ENCODE measurements at regions not wholly inside any gene's neighbourhood (a gene's known extent, or its start where the extent isn't known, plus 50 kb on each side); places are given as distances from the start of the nearest gene placed in this dataset.
"Not testable (repeated sequence)": the region's sequence is repeated elsewhere in the genome, so short reads cannot be mapped to it uniquely, and the experiment has no call there.

DNA sequence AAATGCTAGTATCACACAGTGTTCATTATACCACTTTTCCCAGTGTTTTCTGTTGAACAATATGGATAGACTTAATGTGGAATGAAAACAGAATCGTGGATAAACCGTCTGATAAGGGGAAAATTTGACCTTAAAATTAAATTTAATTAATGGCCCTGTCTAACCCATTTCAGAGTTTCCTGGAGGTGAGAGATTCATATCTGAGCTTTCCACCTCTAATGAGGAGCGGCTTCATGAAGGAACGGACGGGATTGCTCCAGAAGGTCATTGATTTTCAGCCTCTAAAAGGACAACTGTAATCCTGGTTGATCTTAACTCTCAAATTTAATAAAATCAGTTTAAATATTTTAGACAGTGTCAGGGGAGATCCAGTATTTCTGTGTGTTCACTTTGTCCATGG lies 874.9 kb downstream of the GRID1 start:
- Histone ChIP-seq H3K4me1 (ENCODE audit: control insufficient read depth, insufficient read depth, low read length) (no peaks in the 10 kb centered on the region), H3K9me3 (ENCODE audit: control insufficient read depth, insufficient read depth, low read depth, low read length) (no peaks in the 10 kb centered on the region), H3K4me3 (ENCODE audit: low read depth, low read length) (no peak overlapping the region), H3K27ac (ENCODE audit: extremely low read depth, low read depth, low read length) (no peak overlapping the region), H3K36me3 (ENCODE audit: control insufficient read depth in 2 of 2, insufficient read depth in 1 of 2, low read length in 2 of 2) (no peaks in the 10 kb centered on the region)
- TF ChIP-seq GLI2 (tag by site-specific recombination; IDR thresholded peaks at IDR 0.05; ENCODE audit: borderline replicate concordance, low read depth) (no peak), TRIM28 (IDR thresholded peaks at IDR 0.05; ENCODE audit: borderline replicate concordance, low read length) (no peak), HOXD13 (CRISPR knock-in tag; IDR thresholded peaks at IDR 0.05; ENCODE audit: borderline replicate concordance) (no peak), ZFP3 (tag by site-specific recombination; IDR thresholded peaks at IDR 0.05; ENCODE audit: low read depth) (no peak), ZNF155 (tag by site-specific recombination; IDR thresholded peaks at IDR 0.05) (no peak), ZNF19 (tag by site-specific recombination; IDR thresholded peaks at IDR 0.05; ENCODE audit: low read depth) (no peak)
- TF ChIP-seq, protein P1, sequence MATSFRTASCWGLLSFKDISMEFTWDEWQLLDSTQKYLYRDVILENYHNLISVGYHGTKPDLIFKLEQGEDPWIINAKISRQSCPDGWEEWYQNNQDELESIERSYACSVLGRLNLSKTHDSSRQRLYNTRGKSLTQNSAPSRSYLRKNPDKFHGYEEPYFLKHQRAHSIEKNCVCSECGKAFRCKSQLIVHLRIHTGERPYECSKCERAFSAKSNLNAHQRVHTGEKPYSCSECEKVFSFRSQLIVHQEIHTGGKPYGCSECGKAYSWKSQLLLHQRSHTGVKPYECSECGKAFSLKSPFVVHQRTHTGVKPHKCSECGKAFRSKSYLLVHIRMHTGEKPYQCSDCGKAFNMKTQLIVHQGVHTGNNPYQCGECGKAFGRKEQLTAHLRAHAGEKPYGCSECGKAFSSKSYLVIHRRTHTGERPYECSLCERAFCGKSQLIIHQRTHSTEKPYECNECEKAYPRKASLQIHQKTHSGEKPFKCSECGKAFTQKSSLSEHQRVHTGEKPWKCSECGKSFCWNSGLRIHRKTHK (tag by site-specific recombination; IDR thresholded peaks at IDR 0.05), result no peak
- POLR2A ChIA-PET, result no interaction called here
- CTCF ChIA-PET, result no interaction called here

DNA sequence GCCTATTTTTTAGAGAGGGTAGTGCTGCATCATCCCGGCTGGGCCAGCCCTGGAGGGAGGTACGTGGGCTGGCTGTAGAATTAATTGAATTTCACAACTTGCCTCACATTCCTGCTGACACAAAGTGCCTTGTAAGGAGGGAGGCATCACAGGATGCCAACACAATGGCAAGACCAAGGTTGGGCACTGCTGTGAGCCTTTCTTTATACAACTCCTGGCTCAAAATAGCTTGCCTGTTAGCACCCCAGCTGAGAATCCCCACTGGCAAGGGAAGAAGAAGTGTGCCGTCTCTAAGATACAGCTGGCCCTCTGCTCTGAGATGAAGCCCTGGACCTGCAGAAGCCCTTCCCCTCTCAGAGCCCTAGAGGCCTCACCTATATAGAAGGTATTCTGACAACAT lies 873.9 kb downstream of the GRID1 start:
- no peak for TF ChIP-seq GLIS1 (tag by site-specific recombination; IDR thresholded peaks at IDR 0.05)
- TF ChIP-seq ZIC2 (tag by site-specific recombination; IDR thresholded peaks at IDR 0.05), result peak; percentile 66
- CTCF ChIA-PET, result interaction anchor here (0.6 kb wide), 3 partner anchors 477 to 1096 kb away, joined by 3 read pairs; no protein-coding TSS in a partner anchor
- POLR2A ChIA-PET, result no interaction called here
- Histone ChIP-seq H3K4me1 (ENCODE audit: control insufficient read depth, insufficient read depth, low read length) (no peaks in the 10 kb centered on the region), H3K36me3 (ENCODE audit: control insufficient read depth in 2 of 2, insufficient read depth in 1 of 2, low read length in 2 of 2) (no peaks in the 10 kb centered on the region), H3K9me3 (ENCODE audit: control insufficient read depth, insufficient read depth, low read depth, low read length) (no peaks in the 10 kb centered on the region), H3K4me3 (ENCODE audit: low read depth, low read length) (no peak overlapping the region), H3K27ac (ENCODE audit: extremely low read depth, low read depth, low read length) (no peak overlapping the region)

DNA sequence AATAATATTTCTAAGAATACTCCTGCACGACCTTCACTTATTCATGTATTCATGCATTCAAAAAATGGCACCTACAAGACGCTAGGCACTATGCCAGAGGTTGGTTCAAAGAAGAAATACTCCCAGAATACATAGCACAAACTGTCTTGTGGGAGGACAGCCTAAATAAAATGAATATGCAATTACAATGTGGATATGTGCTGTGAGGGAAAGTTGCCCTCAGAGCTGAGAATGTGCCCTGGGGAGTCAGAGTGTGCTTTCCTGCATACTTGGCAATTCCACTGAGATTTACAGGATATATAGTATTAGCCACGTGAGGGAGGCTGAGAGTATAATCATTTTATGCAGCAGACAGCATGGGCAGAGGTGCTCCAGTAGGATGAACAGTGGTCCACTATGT lies 872.9 kb downstream of the GRID1 start:
- Histone ChIP-seq H3K4me3 (ENCODE audit: low read depth, low read length) (no peak overlapping the region), H3K27ac (ENCODE audit: extremely low read depth, low read depth, low read length) (no peak overlapping the region), H3K36me3 (ENCODE audit: control insufficient read depth in 2 of 2, insufficient read depth in 1 of 2, low read length in 2 of 2) (no peaks in the 10 kb centered on the region), H3K4me1 (ENCODE audit: control insufficient read depth, insufficient read depth, low read length) (no peaks in the 10 kb centered on the region), H3K9me3 (ENCODE audit: control insufficient read depth, insufficient read depth, low read depth, low read length) (no peaks in the 10 kb centered on the region)
- ChIA-PET POLR2A (no interaction called here), CTCF (interaction anchor here (0.6 kb wide), 1 partner anchor 38 kb away, joined by 3 read pairs; no protein-coding TSS in a partner anchor)
- TF ChIP-seq ZNF514 (tag by site-specific recombination; IDR thresholded peaks at IDR 0.05) (no peak), ZBTB7A (tag by site-specific recombination; IDR thresholded peaks at IDR 0.05; ENCODE audit: low read depth) (no peak), HOXA7 (CRISPR knock-in tag; IDR thresholded peaks at IDR 0.05; ENCODE audit: borderline replicate concordance) (no peak), ZNF19 (tag by site-specific recombination; IDR thresholded peaks at IDR 0.05; ENCODE audit: low read depth) (no peak), MYNN (tag by site-specific recombination; IDR thresholded peaks at IDR 0.05; ENCODE audit: borderline replicate concordance) (no peak), ZNF560 (tag by site-specific recombination; IDR thresholded peaks at IDR 0.05; ENCODE audit: borderline replicate concordance) (no peak), ZNF658 (tag by site-specific recombination; IDR thresholded peaks at IDR 0.05) (no peak), ZNF660 (tag by site-specific recombination; IDR thresholded peaks at IDR 0.05) (no peak), ZNF133 (tag by site-specific recombination; IDR thresholded peaks at IDR 0.05) (no peak), ZNF561 (tag by site-specific recombination; IDR thresholded peaks at IDR 0.05; ENCODE audit: borderline replicate concordance) (no peak), ZNF24 (tag by site-specific recombination; IDR thresholded peaks at IDR 0.05) (no peak)
- TF ChIP-seq, protein P2, sequence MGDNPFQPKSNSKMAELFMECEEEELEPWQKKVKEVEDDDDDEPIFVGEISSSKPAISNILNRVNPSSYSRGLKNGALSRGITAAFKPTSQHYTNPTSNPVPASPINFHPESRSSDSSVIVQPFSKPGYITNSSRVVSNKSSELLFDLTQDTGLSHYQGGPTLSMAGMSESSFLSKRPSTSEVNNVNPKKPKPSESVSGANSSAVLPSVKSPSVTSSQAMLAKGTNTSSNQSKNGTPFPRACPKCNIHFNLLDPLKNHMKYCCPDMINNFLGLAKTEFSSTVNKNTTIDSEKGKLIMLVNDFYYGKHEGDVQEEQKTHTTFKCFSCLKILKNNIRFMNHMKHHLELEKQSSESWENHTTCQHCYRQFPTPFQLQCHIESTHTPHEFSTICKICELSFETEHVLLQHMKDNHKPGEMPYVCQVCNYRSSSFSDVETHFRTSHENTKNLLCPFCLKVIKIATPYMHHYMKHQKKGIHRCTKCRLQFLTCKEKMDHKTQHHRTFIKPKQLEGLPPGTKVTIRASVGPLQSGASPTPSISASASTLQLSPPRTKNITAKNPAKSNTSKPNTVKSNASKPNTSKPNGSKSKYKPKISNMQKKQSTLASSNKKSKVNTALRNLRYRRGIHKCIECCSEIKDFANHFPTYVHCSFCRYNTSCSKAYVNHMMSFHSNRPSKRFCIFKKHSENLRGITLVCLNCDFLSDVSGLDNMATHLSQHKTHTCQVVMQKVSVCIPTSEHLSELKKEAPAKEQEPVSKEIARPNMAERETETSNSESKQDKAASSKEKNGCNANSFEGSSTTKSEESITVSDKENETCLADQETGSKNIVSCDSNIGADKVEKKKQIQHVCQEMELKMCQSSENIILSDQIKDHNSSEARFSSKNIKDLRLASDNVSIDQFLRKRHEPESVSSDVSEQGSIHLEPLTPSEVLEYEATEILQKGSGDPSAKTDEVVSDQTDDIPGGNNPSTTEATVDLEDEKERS (tag by site-specific recombination; IDR thresholded peaks at IDR 0.05), result no peak
- TF ChIP-seq, protein P3, sequence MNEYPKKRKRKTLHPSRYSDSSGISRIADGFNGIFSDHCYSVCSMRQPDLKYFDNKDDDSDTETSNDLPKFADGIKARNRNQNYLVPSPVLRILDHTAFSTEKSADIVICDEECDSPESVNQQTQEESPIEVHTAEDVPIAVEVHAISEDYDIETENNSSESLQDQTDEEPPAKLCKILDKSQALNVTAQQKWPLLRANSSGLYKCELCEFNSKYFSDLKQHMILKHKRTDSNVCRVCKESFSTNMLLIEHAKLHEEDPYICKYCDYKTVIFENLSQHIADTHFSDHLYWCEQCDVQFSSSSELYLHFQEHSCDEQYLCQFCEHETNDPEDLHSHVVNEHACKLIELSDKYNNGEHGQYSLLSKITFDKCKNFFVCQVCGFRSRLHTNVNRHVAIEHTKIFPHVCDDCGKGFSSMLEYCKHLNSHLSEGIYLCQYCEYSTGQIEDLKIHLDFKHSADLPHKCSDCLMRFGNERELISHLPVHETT (tag by site-specific recombination; IDR thresholded peaks at IDR 0.05), result no peak
- TF ChIP-seq, protein P4, sequence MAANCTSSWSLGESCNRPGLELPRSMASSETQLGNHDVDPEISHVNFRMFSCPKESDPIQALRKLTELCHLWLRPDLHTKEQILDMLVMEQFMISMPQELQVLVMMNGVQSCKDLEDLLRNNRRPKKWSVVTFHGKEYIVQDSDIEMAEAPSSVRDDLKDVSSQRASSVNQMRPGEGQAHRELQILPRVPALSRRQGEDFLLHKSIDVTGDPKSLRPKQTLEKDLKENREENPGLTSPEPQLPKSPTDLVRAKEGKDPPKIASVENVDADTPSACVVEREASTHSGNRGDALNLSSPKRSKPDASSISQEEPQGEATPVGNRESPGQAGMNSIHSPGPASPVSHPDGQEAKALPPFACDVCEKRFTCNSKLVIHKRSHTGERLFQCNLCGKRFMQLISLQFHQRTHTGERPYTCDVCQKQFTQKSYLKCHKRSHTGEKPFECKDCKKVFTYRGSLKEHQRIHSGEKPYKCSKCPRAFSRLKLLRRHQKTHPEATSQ (tag by site-specific recombination; IDR thresholded peaks at IDR 0.05), result no peak

DNA sequence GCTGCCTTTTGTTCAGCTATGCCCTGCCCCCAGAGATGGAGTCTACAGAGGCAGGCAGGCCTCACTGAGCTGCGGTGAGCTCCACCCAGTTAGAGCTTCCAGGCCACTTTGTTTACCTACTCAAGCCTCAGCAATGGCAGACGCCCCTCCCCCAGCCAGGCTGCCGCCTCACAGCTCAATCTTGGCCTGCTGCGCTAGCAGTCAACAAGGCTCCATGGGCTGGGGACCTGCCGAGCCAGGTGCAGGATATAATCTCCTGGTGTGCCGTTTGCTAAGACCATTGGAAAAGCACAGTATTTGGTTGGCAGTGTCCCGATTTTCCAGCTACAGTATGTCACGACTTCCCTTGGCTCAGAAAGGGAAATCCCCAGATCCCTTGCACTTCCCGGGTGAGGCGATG lies 862.0 kb downstream of the GRID1 start:
- H3K4me3 ChIP-seq (ENCODE audit: low read depth, low read length); H3K9me3 ChIP-seq (ENCODE audit: control insufficient read depth, insufficient read depth, low read depth, low read length); POLR2A ChIA-PET; H3K36me3 ChIP-seq (ENCODE audit: control insufficient read depth in 2 of 2, insufficient read depth in 1 of 2, low read length in 2 of 2); H3K27ac ChIP-seq (ENCODE audit: extremely low read depth, low read depth, low read length); H3K4me1 ChIP-seq (ENCODE audit: control insufficient read depth, insufficient read depth, low read length): not testable (repeated sequence)
- CTCF ChIA-PET, result interaction anchor here (0.8 to 1.2 kb wide), 2 partner anchors 64 to 288 kb away, joined by 3 to 4 read pairs; no protein-coding TSS in a partner anchor
